B cell (primary cell): ENCODE measurements at regions not wholly inside any gene's neighbourhood (a gene's known extent, or its start where the extent isn't known, plus 50 kb on each side); places are given as distances from the start of the nearest gene placed in this dataset.

Source experiments
- ATAC-seq: fragments of 200-7000 bp; cut with Tn5 transposase; one replicate; pipeline ENCODE4 v1.10.0; 2021; ENCODE audit warnings: low read depth, mild to moderate bottlenecking, moderate number of reproducible peaks, moderate library complexity
- CTCF ChIA-PET: fragments of 350-600 bp; sonication (Branson Sonifier 250); formaldehyde crosslinking; loops from one replicate; lab custom pipeline; 2021; ENCODE audit warnings: antibody characterized with exemption, inconsistent platforms; lab: Charles Lee
- POLR2A ChIA-PET: fragments of 350-600 bp; sonication (Branson Sonifier 250); formaldehyde crosslinking; loops from one replicate; lab custom pipeline; 2021; ENCODE audit warnings: antibody characterized with exemption; lab: Charles Lee
- DNase-seq: peaks from one replicate; pipeline ENCODE4 v3.0.0; 2013
- H2AFZ ChIP-seq: 2 replicates; pipeline ENCODE4 v1.6.1; 2012; ENCODE audit warnings: mild to moderate bottlenecking, low read depth, low read length; ENCODE audit not compliant: insufficient read depth, poor library complexity, severe bottlenecking
- H3K27ac ChIP-seq, 2 donors: 1 replicate in 1 of 2; 2 replicates in 1 of 2; pipeline ENCODE4 v1.5.1; 2012 to 2013; ENCODE audit warnings: low read length in 2 of 2, mild to moderate bottlenecking in 2 of 2, moderate library complexity in 1 of 2
- H3K27me3 ChIP-seq, 4 experiments: fragments of 200-600 bp in 1 of 4; sonication (generic) in 1 of 4; replicated peaks in 1 of 4; 1 replicate in 2 of 4; 2 replicates in 2 of 4; pipeline versions ENCODE4 v1.6.1 to v1.7.0; 2013 to 2016; ENCODE audit warnings: low read length in 3 of 4, mild to moderate bottlenecking in 2 of 4, mixed read lengths in 1 of 4, moderate library complexity in 1 of 4; ENCODE audit not compliant: insufficient read depth in 4 of 4, control insufficient read depth in 3 of 4; ENCODE audit errors: control extremely low read depth in 1 of 4
- H3K36me3 ChIP-seq, 2 experiments: replicated peaks in 1 of 2; 1 replicate in 1 of 2; 2 replicates in 1 of 2; pipeline versions ENCODE4 v1.6.1 to v1.7.1; 2013; ENCODE audit warnings: low read length in 1 of 2; ENCODE audit not compliant: insufficient read depth in 2 of 2, control insufficient read depth in 1 of 2; ENCODE audit errors: control extremely low read depth in 1 of 2, extremely low read depth in 1 of 2
- H3K4me1 ChIP-seq, 2 donors: fragments of 200-600 bp in 1 of 2; sonication (generic) in 1 of 2; 1 replicate in 1 of 2; 2 replicates in 1 of 2; pipeline versions ENCODE4 v1.5.1 to v1.6.1; 2013 to 2017; ENCODE audit warnings: low read length in 2 of 2; ENCODE audit not compliant: control insufficient read depth in 2 of 2, insufficient read depth in 2 of 2
- H3K4me2 ChIP-seq: replicated peaks from 2 replicates; pipeline ENCODE3; 2012; ENCODE audit warnings: mild to moderate bottlenecking, low read depth, low read length; ENCODE audit not compliant: poor library complexity, severe bottlenecking
- H3K4me3 ChIP-seq, 5 experiments: fragments of 200-600 bp in 1 of 5; sonication (generic) in 1 of 5; 1 replicate in 3 of 5; 2 replicates in 2 of 5; pipeline versions ENCODE4 v1.5.1 to v1.7.0; 2011 to 2016; ENCODE audit warnings: low read length in 4 of 5, mild to moderate bottlenecking in 4 of 5, low read depth in 2 of 5, control low read depth in 1 of 5, moderate library complexity in 1 of 5; ENCODE audit not compliant: insufficient read depth in 1 of 5; ENCODE audit errors: control extremely low read depth in 1 of 5, extremely low read depth in 1 of 5
- H3K79me2 ChIP-seq: fragments of 200-600 bp; sonication (generic); one replicate; pipeline ENCODE4 v1.6.0; 2016; ENCODE audit warnings: low read length; ENCODE audit not compliant: control insufficient read depth, insufficient read depth
- H3K9ac ChIP-seq: fragments of 200-600 bp; sonication (generic); 2 replicates; pipeline ENCODE4 v1.6.1; 2017; ENCODE audit warnings: mild to moderate bottlenecking, low read length, moderate library complexity
- H3K9me3 ChIP-seq, 3 donors: one replicate each; pipeline versions ENCODE4 v1.6.1 to v1.7.1; 2013; ENCODE audit warnings: low read length in 2 of 3; ENCODE audit not compliant: control insufficient read depth in 2 of 3, insufficient read depth in 1 of 3; ENCODE audit errors: control extremely low read depth in 1 of 3
- H4K20me1 ChIP-seq: 2 replicates; pipeline ENCODE4 v1.6.0; 2012; ENCODE audit warnings: mild to moderate bottlenecking, low read length; ENCODE audit not compliant: insufficient read depth, control insufficient read depth, poor library complexity, severe bottlenecking
- H3K27ac Mint-ChIP-seq: one replicate; pipeline ENCODE4 v1.8.0; 2021; ENCODE audit warnings: mixed read lengths
- H3K27me3 Mint-ChIP-seq: one replicate; pipeline ENCODE4 v1.8.0; 2021; ENCODE audit warnings: mixed read lengths
- H3K4me1 Mint-ChIP-seq: one replicate; pipeline ENCODE4 v1.8.0; 2021; ENCODE audit warnings: mixed read lengths
- H3K4me3 Mint-ChIP-seq: one replicate; pipeline ENCODE4 v1.8.0; 2021; ENCODE audit warnings: mixed read lengths
- H3K9me3 Mint-ChIP-seq: one replicate; pipeline ENCODE4 v1.8.0; 2022; ENCODE audit warnings: mixed read lengths; ENCODE audit not compliant: insufficient read depth
- CTCF ChIP-seq: fragments of 200-600 bp; IDR thresholded peaks from one replicate; pipeline ENCODE4 v1.8.0; 2022; ENCODE audit warnings: antibody characterized with exemption, mild to moderate bottlenecking
- EZH2 ChIP-seq: IDR thresholded peaks from 2 replicates; pipeline ENCODE4 v1.6.1; 2012; ENCODE audit warnings: borderline replicate concordance, low read depth, mild to moderate bottlenecking, moderate library complexity, low read length; ENCODE audit not compliant: insufficient read depth, poor library complexity, severe bottlenecking
- WGBS: methylation state at CpG from one replicate; pipeline ENCODE4 v1.1.5; 2013; ENCODE audit warnings: missing lambda C conversion rate; ENCODE audit not compliant: insufficient coverage; 5-methylcytosine and 5-hydroxymethylcytosine counted together
- intact Hi-C: fragments of 100-400 bp; cut with micrococcal nuclease; formaldehyde crosslinking; loops from one replicate; pipeline ENCODE4 v1.10.0; 2022

- no peak for DNase-seq
- no peak overlapping the region for H3K27ac ChIP-seq
- H3K9ac ChIP-seq, result no peak overlapping the region
- no peak for TF ChIP-seq CTCF
- TF ChIP-seq EZH2, result no peak
- no peak overlapping the region for H3K4me2 ChIP-seq
- no peaks in the 10 kb centered on the region for H4K20me1 ChIP-seq
- H3K27me3 ChIP-seq, result peaks cover 0 to 7% (median 0%) of the 10 kb centered on the region in 4 experiments
- intact Hi-C loops, result no loop called here
- CTCF ChIA-PET, result interaction anchor here (0.8 to 1.7 kb wide), 2 partner anchors 9 to 12 kb away, joined by 3 to 4 read pairs; no protein-coding TSS in a partner anchor
- H3K79me2 ChIP-seq, result no peaks in the 10 kb centered on the region
- Mint-ChIP-seq H3K4me1 (peaks cover 12% of the 10 kb centered on the region), H3K9me3 (no peaks in the 10 kb centered on the region), H3K27me3 (peaks cover 10% of the 10 kb centered on the region), H3K27ac (no peak overlapping the region), H3K4me3 (no peak overlapping the region)
- H3K9me3 ChIP-seq, result no peaks in the 10 kb centered on the region
- no peak overlapping the region for H2AFZ ChIP-seq
- H3K4me3 ChIP-seq, result no peak overlapping the region
- H3K4me1 ChIP-seq, result no peaks in the 10 kb centered on the region
- H3K36me3 ChIP-seq, result no peaks in the 10 kb centered on the region
- 100% methylated on average over 3 of the region's 5 CpGs for WGBS
- ATAC-seq, result no peak
- POLR2A ChIA-PET, result no interaction called here
Observed at GRCh38 chr1:18574754-18575153, 55.9 kb upstream of the PAX7 start.

- ATAC-seq (no peak), DNase-seq (peak; percentile 60)
- Mint-ChIP-seq H3K27me3 (peaks cover 10% of the 10 kb centered on the region), H3K4me1 (peaks cover 12% of the 10 kb centered on the region), H3K4me3 (no peak overlapping the region), H3K27ac (no peak overlapping the region), H3K9me3 (no peaks in the 10 kb centered on the region)
- Histone ChIP-seq H3K9ac (no peak overlapping the region), H3K9me3 (peaks cover 0 to 5% (median 0%) of the 10 kb centered on the region in 3 donors), H3K4me2 (no peak overlapping the region), H4K20me1 (no peaks in the 10 kb centered on the region), H3K79me2 (no peaks in the 10 kb centered on the region), H3K36me3 (no peaks in the 10 kb centered on the region), H2AFZ (no peak overlapping the region), H3K27me3 (peaks cover 0 to 7% (median 0%) of the 10 kb centered on the region in 4 experiments), H3K4me3 (no peak overlapping the region), H3K27ac (no peak overlapping the region), H3K4me1 (no peaks in the 10 kb centered on the region)
- WGBS, result 14% methylated on average over 4 of the region's 8 CpGs
- ChIA-PET POLR2A (no interaction called here), CTCF (interaction anchor here (0.8 to 1.7 kb wide), 7 partner anchors 8 to 1081 kb away, joined by 3 to 5 read pairs (median 3); no protein-coding TSS in a partner anchor)
- TF ChIP-seq CTCF, result peak; percentile 56
- TF ChIP-seq EZH2, result no peak
- intact Hi-C loops, result no loop called here
Observed at GRCh38 chr1:18575620-18576019, 55.0 kb upstream of the PAX7 start.
